ENCODE measurements at regions not wholly inside any gene's neighbourhood (a gene's known extent, or its start where the extent isn't known, plus 50 kb on each side); places are given as distances from the start of the nearest gene placed in this dataset.

- Histone ChIP-seq H4K20me1 (ENCODE audit: insufficient read depth, low read depth, low read length) (no peaks in the 10 kb centered on the region), H3K27me3 (ENCODE audit: low read length) (no peaks in the 10 kb centered on the region), H3K9me3 (ENCODE audit: low read length) (no peaks in the 10 kb centered on the region), H2AFZ (ENCODE audit: low read length) (no peak overlapping the region), H3K9ac (ENCODE audit: low read length) (no peak overlapping the region), H3K9me2 (replicated peaks; ENCODE audit: insufficient read depth, low read length) (no peaks in the 10 kb centered on the region), H3K27ac (ENCODE audit: low read length) (no peak overlapping the region), H3K4me3 (ENCODE audit: low read length) (no peak overlapping the region), H3K4me2 (ENCODE audit: low read depth, low read length, poor library complexity, severe bottlenecking) (no peak overlapping the region), H3K79me2 (ENCODE audit: low read length) (no peaks in the 10 kb centered on the region), H3K36me3 (ENCODE audit: insufficient read depth, low read length) (no peaks in the 10 kb centered on the region), H3K4me1 (ENCODE audit: low read length) (no peaks in the 10 kb centered on the region)
- no peak for DNase-seq
Observed at GRCh38 chr12:126879842-126880241, 1387.1 kb upstream of the TMEM132C start.

- H3K79me2 ChIP-seq (ENCODE audit: low read length) = no peaks in the 10 kb centered on the region
- H3K27ac ChIP-seq (ENCODE audit: low read length) = no peak overlapping the region
Observed at GRCh38 chr12:126883697-126884096, 1383.3 kb upstream of the TMEM132C start.

GRCh38 chr12:126889501-126889900 lies 1377.5 kb upstream of the TMEM132C start:
- DNase-seq = no peak

More at GRCh38 chr12:126883697-126884096, 1383.3 kb upstream of the TMEM132C start:
- Histone ChIP-seq H3K4me3 (ENCODE audit: low read length) (no peak overlapping the region), H3K36me3 (ENCODE audit: insufficient read depth, low read length) (no peaks in the 10 kb centered on the region), H3K9me3 (ENCODE audit: low read length) (no peaks in the 10 kb centered on the region), H3K9me2 (replicated peaks; ENCODE audit: insufficient read depth, low read length) (no peaks in the 10 kb centered on the region), H3K9ac (ENCODE audit: low read length) (no peak overlapping the region), H3K4me2 (ENCODE audit: low read depth, low read length, poor library complexity, severe bottlenecking) (no peak overlapping the region), H4K20me1 (ENCODE audit: insufficient read depth, low read depth, low read length) (no peaks in the 10 kb centered on the region), H3K27me3 (ENCODE audit: low read length) (no peaks in the 10 kb centered on the region), H2AFZ (ENCODE audit: low read length) (no peak overlapping the region), H3K4me1 (ENCODE audit: low read length) (no peaks in the 10 kb centered on the region)
- DNase-seq = no peak

GRCh38 chr12:126890097-126890496 lies 1376.9 kb upstream of the TMEM132C start:
- Histone ChIP-seq H3K9ac (ENCODE audit: low read length) (no peak overlapping the region), H3K4me2 (ENCODE audit: low read depth, low read length, poor library complexity, severe bottlenecking) (no peak overlapping the region), H3K79me2 (ENCODE audit: low read length) (no peaks in the 10 kb centered on the region)

More at GRCh38 chr12:126889501-126889900, 1377.5 kb upstream of the TMEM132C start:
- Histone ChIP-seq H3K27ac (ENCODE audit: low read length) (no peak overlapping the region), H3K4me1 (ENCODE audit: low read length) (no peaks in the 10 kb centered on the region), H3K9me3 (ENCODE audit: low read length) (peaks cover 13% of the 10 kb centered on the region), H3K4me3 (ENCODE audit: low read length) (no peak overlapping the region), H2AFZ (ENCODE audit: low read length) (no peak overlapping the region), H3K9me2 (replicated peaks; ENCODE audit: insufficient read depth, low read length) (no peaks in the 10 kb centered on the region), H3K79me2 (ENCODE audit: low read length) (no peaks in the 10 kb centered on the region), H3K27me3 (ENCODE audit: low read length) (no peaks in the 10 kb centered on the region), H3K36me3 (ENCODE audit: insufficient read depth, low read length) (no peaks in the 10 kb centered on the region), H3K4me2 (ENCODE audit: low read depth, low read length, poor library complexity, severe bottlenecking) (no peak overlapping the region), H4K20me1 (ENCODE audit: insufficient read depth, low read depth, low read length) (no peaks in the 10 kb centered on the region), H3K9ac (ENCODE audit: low read length) (no peak overlapping the region)

GRCh38 chr12:126891789-126892188 lies 1375.2 kb upstream of the TMEM132C start:
- H3K9ac ChIP-seq (ENCODE audit: low read length) = no peak overlapping the region
- H3K4me3 ChIP-seq (ENCODE audit: low read length) = no peak overlapping the region
- H3K27me3 ChIP-seq (ENCODE audit: low read length) = no peaks in the 10 kb centered on the region
- H3K4me1 ChIP-seq (ENCODE audit: low read length) = no peaks in the 10 kb centered on the region
- H2AFZ ChIP-seq (ENCODE audit: low read length) = no peak overlapping the region
- H3K36me3 ChIP-seq (ENCODE audit: insufficient read depth, low read length) = no peaks in the 10 kb centered on the region
- H3K27ac ChIP-seq (ENCODE audit: low read length) = no peak overlapping the region
- DNase-seq = no peak
- H3K4me2 ChIP-seq (ENCODE audit: low read depth, low read length, poor library complexity, severe bottlenecking) = no peak overlapping the region
- no peaks in the 10 kb centered on the region for H3K9me2 ChIP-seq (replicated peaks; ENCODE audit: insufficient read depth, low read length)
- no peaks in the 10 kb centered on the region for H4K20me1 ChIP-seq (ENCODE audit: insufficient read depth, low read depth, low read length)
- peaks cover 15% of the 10 kb centered on the region for H3K9me3 ChIP-seq (ENCODE audit: low read length)
- H3K79me2 ChIP-seq (ENCODE audit: low read length) = no peaks in the 10 kb centered on the region

More at GRCh38 chr12:126890097-126890496, 1376.9 kb upstream of the TMEM132C start:
- no peaks in the 10 kb centered on the region for H3K4me1 ChIP-seq (ENCODE audit: low read length)
- no peak overlapping the region for H3K27ac ChIP-seq (ENCODE audit: low read length)
- no peaks in the 10 kb centered on the region for H3K27me3 ChIP-seq (ENCODE audit: low read length)
- H2AFZ ChIP-seq (ENCODE audit: low read length) = no peak overlapping the region
- H3K9me2 ChIP-seq (replicated peaks; ENCODE audit: insufficient read depth, low read length) = no peaks in the 10 kb centered on the region
- H3K36me3 ChIP-seq (ENCODE audit: insufficient read depth, low read length) = no peaks in the 10 kb centered on the region
- no peak overlapping the region for H3K4me3 ChIP-seq (ENCODE audit: low read length)
- H4K20me1 ChIP-seq (ENCODE audit: insufficient read depth, low read depth, low read length) = no peaks in the 10 kb centered on the region
- no peak for DNase-seq
- peaks cover 15% of the 10 kb centered on the region for H3K9me3 ChIP-seq (ENCODE audit: low read length)

- Histone ChIP-seq H3K9me3 (ENCODE audit: low read length) (peaks cover 17% of the 10 kb centered on the region), H4K20me1 (ENCODE audit: insufficient read depth, low read depth, low read length) (no peaks in the 10 kb centered on the region), H3K36me3 (ENCODE audit: insufficient read depth, low read length) (no peaks in the 10 kb centered on the region), H3K4me3 (ENCODE audit: low read length) (no peak overlapping the region), H3K9me2 (replicated peaks; ENCODE audit: insufficient read depth, low read length) (no peaks in the 10 kb centered on the region), H3K27me3 (ENCODE audit: low read length) (no peaks in the 10 kb centered on the region), H3K79me2 (ENCODE audit: low read length) (no peaks in the 10 kb centered on the region), H2AFZ (ENCODE audit: low read length) (no peak overlapping the region), H3K4me1 (ENCODE audit: low read length) (no peaks in the 10 kb centered on the region), H3K4me2 (ENCODE audit: low read depth, low read length, poor library complexity, severe bottlenecking) (no peak overlapping the region), H3K27ac (ENCODE audit: low read length) (no peak overlapping the region), H3K9ac (ENCODE audit: low read length) (no peak overlapping the region)
- DNase-seq = no peak
Observed at GRCh38 chr12:126895951-126896913, 1370.7 kb upstream of the TMEM132C start.

GRCh38 chr12:126897102-126897501 lies 1369.9 kb upstream of the TMEM132C start:
- Histone ChIP-seq H2AFZ (ENCODE audit: low read length) (no peak overlapping the region), H3K27ac (ENCODE audit: low read length) (no peak overlapping the region), H3K4me1 (ENCODE audit: low read length) (no peaks in the 10 kb centered on the region), H3K9me3 (ENCODE audit: low read length) (peaks cover 14% of the 10 kb centered on the region), H3K4me3 (ENCODE audit: low read length) (no peak overlapping the region), H3K9ac (ENCODE audit: low read length) (no peak overlapping the region), H4K20me1 (ENCODE audit: insufficient read depth, low read depth, low read length) (no peaks in the 10 kb centered on the region), H3K79me2 (ENCODE audit: low read length) (no peaks in the 10 kb centered on the region), H3K4me2 (ENCODE audit: low read depth, low read length, poor library complexity, severe bottlenecking) (no peak overlapping the region), H3K36me3 (ENCODE audit: insufficient read depth, low read length) (no peaks in the 10 kb centered on the region), H3K9me2 (replicated peaks; ENCODE audit: insufficient read depth, low read length) (no peaks in the 10 kb centered on the region), H3K27me3 (ENCODE audit: low read length) (no peaks in the 10 kb centered on the region)
- no peak for DNase-seq

- H3K9me3 ChIP-seq (ENCODE audit: low read length) = peaks cover 13% of the 10 kb centered on the region
- H3K36me3 ChIP-seq (ENCODE audit: insufficient read depth, low read length) = no peaks in the 10 kb centered on the region
- H3K9ac ChIP-seq (ENCODE audit: low read length) = no peak overlapping the region
- no peaks in the 10 kb centered on the region for H3K79me2 ChIP-seq (ENCODE audit: low read length)
- no peaks in the 10 kb centered on the region for H3K4me1 ChIP-seq (ENCODE audit: low read length)
- DNase-seq = no peak
- no peak overlapping the region for H3K27ac ChIP-seq (ENCODE audit: low read length)
- H4K20me1 ChIP-seq (ENCODE audit: insufficient read depth, low read depth, low read length) = no peaks in the 10 kb centered on the region
- H3K27me3 ChIP-seq (ENCODE audit: low read length) = no peaks in the 10 kb centered on the region
- no peaks in the 10 kb centered on the region for H3K9me2 ChIP-seq (replicated peaks; ENCODE audit: insufficient read depth, low read length)
- no peak overlapping the region for H3K4me2 ChIP-seq (ENCODE audit: low read depth, low read length, poor library complexity, severe bottlenecking)
- H2AFZ ChIP-seq (ENCODE audit: low read length) = no peak overlapping the region
- H3K4me3 ChIP-seq (ENCODE audit: low read length) = no peak overlapping the region
Observed at GRCh38 chr12:126897778-126898177, 1369.2 kb upstream of the TMEM132C start.
